Esophagus muscularis mucosa (tissue), 3 donors: ENCODE measurements at regions not wholly inside any gene's neighbourhood (a gene's known extent, or its start where the extent isn't known, plus 50 kb on each side); places are given as distances from the start of the nearest gene placed in this dataset.

Experiments
- POLR2A ChIP-seq: fragments of 450-650 bp; IDR thresholded peaks from one replicate; pipeline ENCODE4 v1.6.1; 2017; ENCODE audit warnings: antibody characterized with exemption, moderate library complexity, mild to moderate bottlenecking, low read depth
- TF ChIP-seq, protein P1 (sequence below), 3 experiments: fragments of 200-600 bp in 2 of 3; fragments of 450-650 bp in 1 of 3; sonication (generic) in 2 of 3; IDR thresholded peaks; one replicate each; pipeline ENCODE4 v1.5.1; 2017 to 2019; ENCODE audit warnings: antibody characterized with exemption in 3 of 3, mild to moderate bottlenecking in 2 of 3, moderate library complexity in 1 of 3

DNA sequence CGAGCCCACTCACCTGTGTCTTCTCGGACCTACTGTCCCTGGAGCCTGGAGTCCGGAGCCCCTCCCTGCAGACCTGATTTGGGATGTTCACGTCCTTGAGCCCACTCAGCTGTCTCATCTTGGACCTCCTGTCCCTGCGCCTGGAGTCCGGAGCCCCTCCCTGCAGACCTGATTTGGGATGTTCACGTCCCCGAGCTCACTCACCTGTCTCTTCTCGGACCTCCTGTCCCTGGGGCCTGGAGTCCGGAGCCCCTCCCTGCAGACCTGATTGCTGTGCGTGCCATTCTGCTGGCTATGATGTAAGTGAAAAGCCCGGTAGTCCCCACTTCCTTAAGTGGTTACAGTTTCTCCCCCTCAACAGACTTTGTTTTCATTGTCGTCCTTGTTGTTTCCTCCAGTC is 867.1 kb downstream of the BRD1 start:
- TF ChIP-seq POLR2A: no peak
- TF ChIP-seq, protein P1, sequence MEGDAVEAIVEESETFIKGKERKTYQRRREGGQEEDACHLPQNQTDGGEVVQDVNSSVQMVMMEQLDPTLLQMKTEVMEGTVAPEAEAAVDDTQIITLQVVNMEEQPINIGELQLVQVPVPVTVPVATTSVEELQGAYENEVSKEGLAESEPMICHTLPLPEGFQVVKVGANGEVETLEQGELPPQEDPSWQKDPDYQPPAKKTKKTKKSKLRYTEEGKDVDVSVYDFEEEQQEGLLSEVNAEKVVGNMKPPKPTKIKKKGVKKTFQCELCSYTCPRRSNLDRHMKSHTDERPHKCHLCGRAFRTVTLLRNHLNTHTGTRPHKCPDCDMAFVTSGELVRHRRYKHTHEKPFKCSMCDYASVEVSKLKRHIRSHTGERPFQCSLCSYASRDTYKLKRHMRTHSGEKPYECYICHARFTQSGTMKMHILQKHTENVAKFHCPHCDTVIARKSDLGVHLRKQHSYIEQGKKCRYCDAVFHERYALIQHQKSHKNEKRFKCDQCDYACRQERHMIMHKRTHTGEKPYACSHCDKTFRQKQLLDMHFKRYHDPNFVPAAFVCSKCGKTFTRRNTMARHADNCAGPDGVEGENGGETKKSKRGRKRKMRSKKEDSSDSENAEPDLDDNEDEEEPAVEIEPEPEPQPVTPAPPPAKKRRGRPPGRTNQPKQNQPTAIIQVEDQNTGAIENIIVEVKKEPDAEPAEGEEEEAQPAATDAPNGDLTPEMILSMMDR (IDR thresholded peaks at IDR 0.05): no peak
